ENCODE measurements at regions not wholly inside any gene's neighbourhood (a gene's known extent, or its start where the extent isn't known, plus 50 kb on each side); places are given as distances from the start of the nearest gene placed in this dataset.

GRCh38 chr4:29708473-29708872, 1011.7 kb upstream of the PCDH7 start:
- TF ChIP-seq CTCF (conservative IDR thresholded peaks at IDR 0.05 in 1 of 2, IDR thresholded peaks at IDR 0.05 in 1 of 2; ENCODE audit: extremely low read depth in 1 of 2, insufficient read depth in 1 of 2, low read depth in 1 of 2, low read length in 2 of 2) (no peak), EZH2 (IDR thresholded peaks at IDR 0.05; ENCODE audit: borderline replicate concordance, low read length) (no peak)

Measured in mammary epithelial cell (primary cell).